Forelimb muscle (tissue), 1 donor: ENCODE measurements at regions not wholly inside any gene's neighbourhood (a gene's known extent, or its start where the extent isn't known, plus 50 kb on each side); places are given as distances from the start of the nearest gene placed in this dataset.
"Not testable (repeated sequence)": the region's sequence is repeated elsewhere in the genome, so short reads cannot be mapped to it uniquely, and the experiment has no call there.

Experiments
- DNase-seq: peaks from one replicate; pipeline ENCODE4 v3.0.0-alpha.2; 2013; ENCODE audit warnings: low read depth

- not testable (repeated sequence) for DNase-seq
Observed at GRCh38 chr4:106524772-106525171, 156.2 kb upstream of the GIMD1 start.

DNA sequence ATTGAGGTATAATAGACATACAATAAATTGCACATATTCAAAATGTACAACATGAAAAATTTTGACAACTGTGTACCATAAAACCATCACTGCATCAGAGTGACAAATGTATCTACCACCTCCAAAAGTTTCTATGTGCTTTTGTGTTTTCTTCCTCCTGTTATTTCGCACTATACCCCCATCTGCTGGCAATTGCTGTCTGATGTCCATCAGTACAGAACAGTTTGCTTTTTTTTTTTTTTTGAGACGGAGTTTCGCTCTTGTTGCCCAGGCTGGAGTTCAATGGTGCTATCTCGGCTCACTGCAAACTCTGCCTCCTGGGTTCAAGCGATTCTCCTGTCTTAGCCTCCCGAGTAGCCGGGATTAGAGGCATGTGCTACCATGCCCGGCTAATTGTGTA is 154.3 kb upstream of the GIMD1 start:
- no peak for DNase-seq

DNA sequence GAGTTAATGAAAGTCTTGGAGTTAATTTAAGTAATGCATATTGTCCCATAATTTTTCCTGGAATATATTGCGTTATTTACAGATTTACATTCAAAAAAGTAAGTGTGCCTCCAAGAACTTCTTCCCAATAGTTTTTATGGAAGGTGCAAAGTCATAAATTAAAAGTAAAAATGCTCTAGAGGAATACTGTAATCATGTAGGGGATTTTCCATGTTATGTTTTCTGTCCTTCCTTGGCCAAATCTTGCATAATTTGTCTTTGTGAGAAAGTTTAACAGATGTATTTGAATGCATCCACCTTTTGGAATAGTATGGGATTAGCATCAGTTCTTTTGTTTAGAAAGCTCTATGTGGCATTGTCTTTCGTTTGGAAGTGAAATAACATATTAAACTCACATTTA is 144.1 kb upstream of the GIMD1 start:
- DNase-seq = no peak

DNA sequence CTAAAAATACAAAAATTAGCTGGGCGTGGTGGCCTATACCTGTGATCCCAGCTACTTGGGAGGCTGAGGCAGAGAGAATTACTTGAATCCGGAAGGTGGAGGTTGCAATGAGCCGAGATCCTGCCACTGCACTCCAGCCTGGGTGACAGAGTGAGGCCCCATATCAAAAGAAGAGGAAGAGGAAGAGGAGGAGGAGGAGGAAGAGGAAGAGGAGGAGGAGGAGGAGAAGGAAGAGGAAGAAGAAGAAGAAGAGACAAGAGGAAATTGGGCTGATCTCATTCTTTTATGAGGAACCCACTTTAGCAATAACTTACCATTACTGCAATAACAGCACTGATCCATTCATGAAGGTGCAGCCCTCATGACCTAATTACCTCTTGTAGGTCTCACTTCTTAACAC is 138.9 kb upstream of the GIMD1 start:
- DNase-seq = no peak

DNA sequence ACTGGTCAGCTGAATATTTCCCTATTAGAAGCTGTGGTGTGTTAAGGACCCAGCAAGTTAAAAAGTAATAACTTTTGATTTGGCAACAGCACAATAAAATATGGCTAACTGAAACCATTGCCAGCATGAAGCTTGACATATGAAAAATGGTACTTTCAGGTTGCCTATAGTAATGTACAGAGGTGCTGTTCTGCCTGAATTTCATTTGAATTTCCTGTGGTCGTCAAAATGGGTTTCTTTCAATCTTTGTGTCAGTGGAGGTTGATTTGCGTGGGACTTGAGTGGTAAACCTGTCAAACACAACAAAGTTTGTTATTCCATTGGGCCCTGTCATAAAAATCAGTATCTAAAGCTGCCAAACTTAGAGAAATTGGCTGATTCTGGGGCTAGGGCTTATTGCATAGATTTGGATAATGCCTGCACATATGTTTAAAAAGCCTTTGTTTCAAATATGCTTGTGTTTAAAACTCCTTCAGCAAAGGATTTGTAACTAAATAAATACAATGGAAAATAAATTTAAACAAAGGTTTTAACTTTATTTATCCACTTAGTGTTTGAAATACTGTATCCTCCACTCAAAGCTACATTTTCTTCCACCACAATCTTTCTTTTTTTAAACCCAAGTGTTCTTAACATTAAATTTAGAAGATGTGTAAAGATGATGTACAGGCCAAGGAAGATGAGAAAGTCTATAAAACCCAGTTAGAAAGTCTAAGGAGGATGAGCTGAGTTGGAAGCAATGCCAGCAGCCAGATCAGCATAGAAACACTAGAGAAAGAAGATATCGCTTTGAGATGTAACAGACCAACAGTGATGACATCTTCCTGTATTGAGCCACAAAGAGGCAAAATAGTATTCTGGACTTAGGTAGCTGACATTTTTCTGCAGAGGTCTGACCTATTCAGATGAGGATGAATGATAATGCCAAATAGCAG is 134.8 kb upstream of the GIMD1 start:
- DNase-seq = no peak

DNA sequence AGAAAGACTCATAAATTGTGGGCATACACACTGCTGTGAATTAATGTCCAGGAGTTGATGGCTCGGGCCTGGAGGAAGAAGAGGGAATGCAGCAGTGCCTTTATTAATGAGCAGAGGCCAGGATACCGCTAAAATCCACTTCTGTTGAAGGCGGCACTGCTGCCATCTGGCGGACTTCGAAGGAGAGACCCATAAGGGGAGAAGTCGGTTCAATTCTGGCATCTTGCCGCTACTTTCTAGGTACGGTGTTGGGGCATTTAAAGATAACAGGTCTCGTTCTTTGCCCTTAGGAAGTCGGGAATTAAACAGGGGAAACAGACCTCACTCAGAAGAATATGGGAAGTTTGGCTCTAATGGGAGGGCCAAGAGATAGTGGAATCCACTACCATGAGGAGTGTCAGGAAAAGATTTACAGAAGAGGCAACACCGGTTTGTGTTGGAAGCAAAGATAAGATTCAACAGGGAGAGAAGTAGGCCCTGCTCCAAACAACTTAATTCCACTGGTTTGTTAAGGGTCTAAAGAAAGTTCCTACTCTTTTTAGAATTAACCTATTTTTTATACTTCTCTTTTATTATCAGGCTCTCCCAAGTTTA is 133.6 kb upstream of the GIMD1 start:
- no peak for DNase-seq

GRCh38 chr4:106497271-106497670 is 128.7 kb upstream of the GIMD1 start:
- DNase-seq = no peak

- no peak for DNase-seq
Observed at GRCh38 chr4:106496061-106496460, 127.5 kb upstream of the GIMD1 start.

DNA sequence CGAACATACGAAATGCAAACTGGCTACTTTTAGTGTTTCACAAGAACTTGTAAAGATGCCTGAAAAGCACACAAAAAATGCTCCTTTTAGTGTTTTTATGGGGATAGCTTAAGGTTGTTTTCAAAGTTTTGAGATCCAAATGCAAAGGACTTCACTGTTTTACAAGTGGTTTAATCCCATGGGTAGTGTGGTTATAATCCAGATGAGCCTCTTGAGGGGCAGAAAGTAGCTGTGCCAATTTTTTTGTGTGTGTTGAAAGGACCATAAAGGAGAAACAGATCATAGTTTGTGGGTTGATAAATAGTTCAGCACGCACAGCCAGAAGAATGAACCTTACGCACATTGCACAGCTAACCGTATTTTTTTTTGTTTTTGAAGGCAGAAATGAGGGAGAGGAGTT is 126.9 kb upstream of the GIMD1 start:
- DNase-seq = peak; percentile 72

DNA sequence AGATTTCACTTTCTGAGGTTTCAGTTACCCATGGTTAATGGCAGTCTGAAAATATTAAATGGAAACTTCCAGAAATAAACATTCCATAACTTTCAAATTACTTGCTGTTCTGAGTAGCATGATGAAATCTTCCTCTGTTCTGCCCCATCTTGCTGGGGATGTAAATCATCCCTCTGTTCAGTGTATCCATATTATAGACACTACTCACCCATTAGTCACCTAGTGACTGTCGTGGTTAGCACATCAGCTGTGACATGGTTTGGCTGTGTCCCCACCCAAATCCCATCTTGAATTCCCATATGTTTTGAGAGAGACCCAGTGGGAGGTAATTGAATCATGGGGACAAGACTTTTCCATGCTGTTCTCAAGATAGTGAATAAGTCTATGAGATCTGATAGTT is 125.5 kb upstream of the GIMD1 start:
- DNase-seq = no peak

- no peak for DNase-seq
Observed at GRCh38 chr4:106493086-106493485, 124.5 kb upstream of the GIMD1 start.

DNA sequence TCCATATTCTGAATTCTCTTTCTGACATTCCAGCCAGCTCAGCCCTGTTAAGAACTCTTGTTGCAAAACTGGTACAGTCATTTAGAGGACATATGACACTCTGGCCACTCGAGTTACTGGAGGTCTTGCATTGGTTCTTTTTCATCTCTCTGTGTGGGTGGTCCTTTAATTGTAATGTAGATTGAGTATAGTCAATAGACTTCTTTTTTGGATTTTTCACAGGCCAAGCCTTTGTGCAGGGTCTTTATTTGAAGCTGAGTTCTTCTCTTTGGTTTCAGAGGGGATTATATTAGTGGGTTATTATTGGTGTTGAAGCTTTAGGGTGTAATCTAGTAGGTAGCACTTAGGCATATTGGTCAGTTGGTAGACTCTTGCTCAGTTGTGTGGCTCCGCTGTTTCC is 118.0 kb upstream of the GIMD1 start:
- DNase-seq = no peak

GRCh38 chr4:106481801-106482200 is 113.2 kb upstream of the GIMD1 start:
- DNase-seq = no peak

DNA sequence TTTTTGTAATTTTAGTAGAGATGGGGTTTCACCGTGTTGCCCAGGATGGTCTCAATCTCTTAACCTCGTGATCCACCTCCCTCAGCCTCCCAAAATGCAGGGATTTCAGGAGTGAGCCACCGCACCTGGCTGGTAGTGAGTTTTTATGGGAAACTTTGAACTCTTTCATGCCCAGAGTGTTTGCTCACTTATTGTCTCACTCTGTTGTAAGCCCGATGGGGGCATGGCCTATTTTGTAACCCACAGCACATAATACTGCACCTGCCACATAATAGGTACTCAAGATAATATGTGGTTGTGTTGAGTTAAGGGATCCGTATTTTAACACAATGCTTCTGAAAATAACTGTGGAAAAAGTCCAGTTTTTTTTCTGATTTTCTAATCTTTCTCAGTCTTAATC is 109.6 kb upstream of the GIMD1 start:
- no peak for DNase-seq

GRCh38 chr4:106476741-106477140 is 108.2 kb upstream of the GIMD1 start:
- no peak for DNase-seq

DNA sequence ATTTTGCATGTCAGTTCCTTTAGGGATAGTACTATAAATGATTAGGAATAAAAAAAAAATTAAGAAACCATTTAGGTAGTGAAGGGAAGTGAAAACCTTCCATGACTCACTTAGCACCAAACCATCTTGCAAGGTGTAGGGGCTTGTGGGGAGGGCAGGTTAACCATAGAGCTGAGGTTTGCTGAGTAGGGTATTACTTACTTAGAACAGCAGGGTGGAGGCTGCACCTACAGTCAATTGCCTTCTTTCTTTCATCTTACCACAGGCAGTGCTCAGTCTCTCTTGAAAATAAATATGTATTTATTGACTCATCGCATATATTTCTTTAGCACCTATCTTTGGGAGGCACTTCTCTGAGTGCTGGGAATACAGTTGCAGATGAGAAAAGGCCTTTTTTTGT is 104.9 kb upstream of the GIMD1 start:
- DNase-seq = no peak

DNA sequence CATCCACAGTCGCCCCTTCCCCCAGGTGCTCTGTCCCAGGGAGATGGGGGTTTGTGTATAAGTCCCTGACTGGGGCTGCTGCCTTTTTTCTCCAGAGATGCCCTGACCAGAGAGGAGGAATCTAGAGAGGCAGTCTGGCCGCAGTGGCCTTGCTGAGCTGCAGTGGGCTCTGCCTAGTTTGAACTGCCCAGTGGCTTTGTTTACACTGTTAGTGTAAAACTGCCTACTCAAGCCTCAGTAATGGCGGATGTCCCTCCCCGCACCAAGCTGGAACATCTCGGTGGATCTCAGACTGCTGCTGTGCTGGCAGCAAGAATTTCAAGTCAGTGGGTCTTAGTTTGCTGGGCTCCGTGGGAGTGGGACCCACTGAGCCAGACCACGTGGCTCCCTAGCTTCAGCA is 102.6 kb upstream of the GIMD1 start:
- DNase-seq = no peak

GRCh38 chr4:106463622-106464021 is 95.0 kb upstream of the GIMD1 start:
- no peak for DNase-seq

DNA sequence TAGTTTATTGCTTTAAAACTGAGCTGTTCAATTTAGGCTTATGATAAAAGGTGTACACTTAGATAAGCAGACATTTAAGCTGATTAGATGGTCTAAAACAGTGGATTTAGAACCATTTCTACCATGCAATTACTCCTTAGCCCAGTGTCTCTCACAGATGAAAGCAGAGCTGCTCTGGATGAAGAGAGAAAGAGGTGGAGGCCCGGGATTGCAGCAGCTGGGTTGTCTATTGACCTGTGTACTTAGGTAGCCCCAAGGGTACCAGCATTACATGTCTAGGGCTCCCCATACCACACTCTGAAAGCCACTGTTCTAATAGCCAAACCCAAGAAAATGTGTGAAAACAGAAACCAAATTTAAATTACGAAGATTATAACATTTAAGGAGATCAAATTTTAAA is 86.0 kb upstream of the GIMD1 start:
- no peak for DNase-seq

DNA sequence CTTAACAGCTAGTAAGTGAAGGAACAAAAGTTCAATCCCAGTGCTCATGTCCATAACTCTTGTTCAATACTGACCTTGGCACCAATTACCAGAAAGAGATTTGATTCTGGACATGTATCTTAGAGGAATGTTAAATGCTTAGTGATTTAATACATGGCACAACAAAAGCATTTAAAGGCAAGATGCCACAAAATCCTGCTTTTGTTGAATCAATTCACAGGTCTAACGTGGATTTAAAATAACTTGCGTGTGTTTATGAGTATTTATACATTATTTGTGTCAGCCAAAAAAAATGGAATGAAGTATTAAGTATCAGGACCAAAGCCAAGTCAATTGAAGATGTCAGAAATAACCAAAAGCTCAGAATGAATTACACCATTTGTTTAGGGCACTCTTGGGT is 85.4 kb upstream of the GIMD1 start:
- DNase-seq = no peak

- DNase-seq = no peak
Observed at GRCh38 chr4:106451091-106451490, 82.5 kb upstream of the GIMD1 start.

DNA sequence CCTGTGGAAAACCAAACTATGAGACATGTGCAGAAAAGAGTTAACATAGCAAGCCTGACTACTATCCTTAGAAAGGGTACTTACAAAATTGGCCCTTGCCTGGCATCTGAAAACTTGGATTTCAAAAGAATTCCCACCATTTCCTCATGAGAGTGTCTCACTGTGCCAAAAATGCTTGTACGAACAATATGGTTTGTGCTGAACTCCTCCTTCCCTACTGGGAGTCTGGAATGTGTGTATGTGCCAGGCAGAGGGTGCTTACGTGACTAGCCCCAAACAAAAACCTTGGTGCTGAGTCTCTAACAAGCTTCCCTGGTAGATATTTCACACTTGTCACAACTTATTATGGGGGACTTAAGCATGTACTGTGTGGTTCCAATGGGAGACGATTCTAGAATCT is 81.7 kb upstream of the GIMD1 start:
- DNase-seq = no peak

DNA sequence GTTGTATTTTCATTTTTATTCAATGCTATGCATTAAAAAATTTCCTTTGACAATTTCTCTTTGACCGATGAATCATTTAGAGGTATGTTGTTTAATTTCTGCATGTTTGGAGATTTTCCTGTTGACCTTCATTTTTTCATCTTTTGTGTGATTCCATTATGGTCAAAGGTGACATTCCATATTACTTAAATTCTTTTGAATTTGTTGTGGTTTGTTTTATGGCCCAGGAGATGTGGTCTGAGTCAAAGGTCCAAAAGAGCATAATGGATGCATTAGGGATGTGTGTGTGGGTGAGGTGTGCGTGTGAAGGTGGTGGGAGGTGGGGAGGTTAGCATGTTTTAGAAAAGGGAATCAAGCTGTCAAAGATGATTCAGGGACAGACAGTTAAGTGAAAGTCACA is 76.0 kb upstream of the GIMD1 start:
- no peak for DNase-seq

- DNase-seq = no peak
Observed at GRCh38 chr4:106430797-106431196, 62.2 kb upstream of the GIMD1 start.
